Hepatocyte (in vitro differentiated cells): ENCODE measurements at regions not wholly inside any gene's neighbourhood (a gene's known extent, or its start where the extent isn't known, plus 50 kb on each side); places are given as distances from the start of the nearest gene placed in this dataset.
A peak's percentile ranks its signal among the peaks of the same experiment; 100 is the strongest.

Experiments
- DNase-seq: peaks from one replicate; pipeline ENCODE4 v3.0.0-alpha.2; 2016; ENCODE audit warnings: low spot score
- H2AFZ ChIP-seq: fragments of 200-600 bp; sonication (generic); 2 replicates; pipeline ENCODE4 v1.6.0; 2016; ENCODE audit warnings: antibody characterized with exemption, mild to moderate bottlenecking
- H3K27ac ChIP-seq: fragments of 200-600 bp; sonication (generic); 2 replicates; pipeline ENCODE4 v1.5.1; 2016; ENCODE audit warnings: mild to moderate bottlenecking
- H3K27me3 ChIP-seq: fragments of 200-600 bp; sonication (generic); 2 replicates; pipeline ENCODE4 v1.6.1; 2016
- H3K36me3 ChIP-seq: fragments of 200-600 bp; sonication (generic); replicated peaks from 2 replicates; pipeline ENCODE4 v1.5.1; 2016; ENCODE audit warnings: low read depth; ENCODE audit not compliant: insufficient read depth
- H3K4me1 ChIP-seq: fragments of 200-600 bp; sonication (generic); 2 replicates; pipeline ENCODE4 v1.5.1; 2016; ENCODE audit warnings: mild to moderate bottlenecking, moderate library complexity; ENCODE audit not compliant: insufficient read depth
- H3K4me2 ChIP-seq: fragments of 200-600 bp; sonication (generic); 2 replicates; pipeline ENCODE4 v1.6.0; 2016
- H3K4me3 ChIP-seq: fragments of 200-600 bp; sonication (generic); 2 replicates; pipeline ENCODE4 v1.5.1; 2016; ENCODE audit warnings: mild to moderate bottlenecking
- H3K79me2 ChIP-seq: fragments of 200-600 bp; sonication (generic); 2 replicates; pipeline ENCODE4 v1.6.0; 2017; ENCODE audit warnings: mild to moderate bottlenecking
- H3K9me2 ChIP-seq: fragments of 200-600 bp; sonication (generic); replicated peaks from 2 replicates; pipeline ENCODE4 v1.6.0; 2017; ENCODE audit warnings: mild to moderate bottlenecking; ENCODE audit not compliant: insufficient read depth
- H3K9me3 ChIP-seq: fragments of 200-600 bp; sonication (generic); 2 replicates; pipeline ENCODE4 v1.5.1; 2016; ENCODE audit warnings: low read depth, mild to moderate bottlenecking
- H4K20me1 ChIP-seq: fragments of 200-600 bp; sonication (generic); 2 replicates; pipeline ENCODE4 v1.6.0; 2016; ENCODE audit warnings: mild to moderate bottlenecking; ENCODE audit not compliant: insufficient read depth, poor library complexity, severe bottlenecking
- EZH2 ChIP-seq: fragments of 200-600 bp; sonication (generic); IDR thresholded peaks from 2 replicates; pipeline ENCODE4 v1.6.1; 2016; ENCODE audit warnings: antibody characterized with exemption, mild to moderate bottlenecking, borderline replicate concordance
- EZH2phosphoT487 ChIP-seq: fragments of 200-600 bp; sonication (generic); IDR thresholded peaks from one replicate; pipeline ENCODE4 v1.6.1; 2018; ENCODE audit warnings: antibody characterized with exemption, mild to moderate bottlenecking, low read depth, moderate library complexity; ENCODE audit not compliant: unreplicated experiment, severe bottlenecking
- WGBS: methylation state at CpG from one replicate; pipeline ENCODE4 v1.1.6; 2016; ENCODE audit warnings: low lambda C conversion rate; ENCODE audit errors: missing lambda C conversion rate; 5-methylcytosine and 5-hydroxymethylcytosine counted together
- TF ChIP-seq, protein P1 (sequence below): fragments of 200-600 bp; sonication (generic); IDR thresholded peaks from 2 replicates; pipeline ENCODE4 v1.5.1; 2016; ENCODE audit warnings: antibody characterized with exemption, mild to moderate bottlenecking; ENCODE audit not compliant: poor library complexity

DNA sequence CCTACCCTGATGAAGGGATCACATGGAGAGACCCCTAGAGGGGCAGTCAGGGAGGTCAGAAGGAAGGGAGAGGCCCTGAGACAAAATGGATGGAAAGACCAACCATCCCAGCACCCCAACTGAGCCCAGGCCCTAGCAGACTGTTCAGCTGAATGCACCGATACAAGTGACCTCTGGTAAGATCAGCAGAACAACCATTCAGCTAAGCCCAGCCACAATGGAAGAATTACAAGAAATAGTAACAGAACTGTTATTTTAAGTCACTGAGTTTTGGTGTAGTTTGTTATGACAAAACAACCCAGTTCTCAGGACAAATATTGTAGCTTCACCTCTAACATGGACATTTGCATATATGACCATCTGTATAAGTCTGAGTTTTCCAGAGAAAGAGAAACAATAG lies 210.4 kb upstream of the SVIL start:
- no peaks in the 10 kb centered on the region for H3K9me2 ChIP-seq
- H3K4me1 ChIP-seq = peaks cover 26% of the 10 kb centered on the region
- H3K4me2 ChIP-seq = no peak overlapping the region
- TF ChIP-seq EZH2phosphoT487 = no peak
- TF ChIP-seq, protein P1, sequence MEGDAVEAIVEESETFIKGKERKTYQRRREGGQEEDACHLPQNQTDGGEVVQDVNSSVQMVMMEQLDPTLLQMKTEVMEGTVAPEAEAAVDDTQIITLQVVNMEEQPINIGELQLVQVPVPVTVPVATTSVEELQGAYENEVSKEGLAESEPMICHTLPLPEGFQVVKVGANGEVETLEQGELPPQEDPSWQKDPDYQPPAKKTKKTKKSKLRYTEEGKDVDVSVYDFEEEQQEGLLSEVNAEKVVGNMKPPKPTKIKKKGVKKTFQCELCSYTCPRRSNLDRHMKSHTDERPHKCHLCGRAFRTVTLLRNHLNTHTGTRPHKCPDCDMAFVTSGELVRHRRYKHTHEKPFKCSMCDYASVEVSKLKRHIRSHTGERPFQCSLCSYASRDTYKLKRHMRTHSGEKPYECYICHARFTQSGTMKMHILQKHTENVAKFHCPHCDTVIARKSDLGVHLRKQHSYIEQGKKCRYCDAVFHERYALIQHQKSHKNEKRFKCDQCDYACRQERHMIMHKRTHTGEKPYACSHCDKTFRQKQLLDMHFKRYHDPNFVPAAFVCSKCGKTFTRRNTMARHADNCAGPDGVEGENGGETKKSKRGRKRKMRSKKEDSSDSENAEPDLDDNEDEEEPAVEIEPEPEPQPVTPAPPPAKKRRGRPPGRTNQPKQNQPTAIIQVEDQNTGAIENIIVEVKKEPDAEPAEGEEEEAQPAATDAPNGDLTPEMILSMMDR = no peak
- no peak for TF ChIP-seq EZH2
- DNase-seq = no peak
- no peaks in the 10 kb centered on the region for H3K36me3 ChIP-seq
- H4K20me1 ChIP-seq = no peaks in the 10 kb centered on the region
- no peak overlapping the region for H2AFZ ChIP-seq
- no peaks in the 10 kb centered on the region for H3K79me2 ChIP-seq
- no peak overlapping the region for H3K4me3 ChIP-seq
- 100% methylated on average over 1 of the region's 1 CpG for WGBS
- H3K27ac ChIP-seq = no peak overlapping the region
- H3K9me3 ChIP-seq = no peaks in the 10 kb centered on the region
- H3K27me3 ChIP-seq = no peaks in the 10 kb centered on the region

DNA sequence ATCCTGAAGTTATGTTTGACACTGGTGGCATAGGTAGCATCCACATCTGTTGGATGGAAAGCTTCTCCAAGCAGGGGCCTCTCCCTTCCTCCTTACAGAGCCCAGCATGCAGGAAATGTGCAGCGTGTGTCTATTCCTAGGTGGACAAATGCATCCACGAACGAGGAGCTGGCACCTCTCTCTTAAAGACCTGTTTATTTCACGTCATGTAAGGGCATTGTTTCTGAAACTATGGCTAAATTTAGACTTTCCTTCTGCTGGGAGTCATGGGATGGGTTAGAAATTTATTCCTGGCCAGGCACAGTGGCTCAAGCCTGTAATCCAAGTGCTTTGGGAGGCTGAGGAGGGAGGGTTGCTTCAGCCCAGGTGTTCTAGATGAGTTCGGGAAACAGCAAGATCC lies 208.4 kb upstream of the SVIL start:
- Histone ChIP-seq H3K4me3 (no peak overlapping the region), H3K27me3 (no peaks in the 10 kb centered on the region), H4K20me1 (no peaks in the 10 kb centered on the region), H2AFZ (no peak overlapping the region), H3K9me2 (no peaks in the 10 kb centered on the region), H3K27ac (no peak overlapping the region), H3K36me3 (no peaks in the 10 kb centered on the region), H3K4me1 (peaks cover 33% of the 10 kb centered on the region), H3K79me2 (no peaks in the 10 kb centered on the region), H3K4me2 (no peak overlapping the region), H3K9me3 (no peaks in the 10 kb centered on the region)
- DNase-seq = no peak
- WGBS = 89% methylated on average over 5 of the region's 5 CpGs
- no peak for TF ChIP-seq EZH2phosphoT487
- TF ChIP-seq, protein P1 = no peak

DNA sequence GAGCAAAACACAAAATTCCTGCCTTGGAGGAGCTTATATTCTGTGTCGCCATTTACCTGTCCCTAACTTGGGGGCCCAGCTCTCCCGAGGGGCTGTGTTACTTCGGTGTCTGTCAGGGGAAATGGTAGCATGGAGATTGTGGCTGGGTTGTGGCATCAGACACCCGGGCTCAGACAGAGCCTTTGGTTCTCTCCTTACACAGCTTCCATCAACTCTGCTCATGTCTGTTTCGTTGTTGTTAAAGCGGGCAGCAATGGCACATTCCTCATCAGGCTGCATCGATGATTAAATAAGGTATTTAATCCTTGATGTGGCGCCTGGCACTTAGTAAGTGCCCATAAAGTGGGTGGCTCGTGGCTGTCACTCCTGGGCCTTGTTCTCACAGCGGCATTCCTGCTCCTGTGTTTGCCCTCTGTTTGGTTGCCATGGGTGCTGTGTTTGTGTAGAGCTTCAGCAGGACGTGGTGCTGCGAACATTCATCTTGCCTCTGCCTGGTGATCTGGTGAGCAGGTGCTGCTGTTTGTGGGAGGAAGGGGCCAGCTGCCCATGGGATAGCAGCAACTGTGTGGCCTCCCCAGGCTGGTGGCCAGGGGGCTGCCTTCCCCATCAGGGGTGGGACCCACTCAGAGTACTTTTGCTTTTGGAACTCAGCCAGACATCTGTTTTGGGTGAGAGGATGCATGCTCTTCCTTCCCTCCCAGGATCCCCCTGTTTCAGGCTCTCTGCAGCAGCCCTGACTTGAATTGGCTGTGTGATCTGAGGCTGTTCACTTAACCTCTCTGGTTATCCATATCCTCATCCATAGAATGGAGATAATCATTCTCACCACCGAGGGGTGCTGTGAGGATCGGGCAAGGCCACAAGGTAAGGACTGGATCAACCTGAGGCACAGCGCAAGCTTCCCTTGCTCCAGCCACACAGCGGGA lies 207.2 kb upstream of the SVIL start:
- Histone ChIP-seq H3K27ac (peak overlapping the region; percentile 42), H3K4me1 (peaks cover 33% of the 10 kb centered on the region), H2AFZ (no peak overlapping the region), H3K27me3 (no peaks in the 10 kb centered on the region), H3K4me2 (no peak overlapping the region), H4K20me1 (no peaks in the 10 kb centered on the region), H3K9me2 (no peaks in the 10 kb centered on the region), H3K9me3 (no peaks in the 10 kb centered on the region), H3K79me2 (no peaks in the 10 kb centered on the region), H3K4me3 (no peak overlapping the region), H3K36me3 (no peaks in the 10 kb centered on the region)
- peak; percentile 75 for DNase-seq
- 68% methylated on average over 16 of the region's 16 CpGs for WGBS
- TF ChIP-seq EZH2phosphoT487 (no peak), EZH2 (no peak)
- TF ChIP-seq, protein P1 = no peak
